ENCODE measurements at regions not wholly inside any gene's neighbourhood (a gene's known extent, or its start where the extent isn't known, plus 50 kb on each side); places are given as distances from the start of the nearest gene placed in this dataset.

- H3K27me3 ChIP-seq: peaks cover 0 to 2% of the 10 kb centered on the region in 2 donors
- intact Hi-C loops (cut with DNase I; ENCODE audit: low total_unique reads): no loop called here
- DNase-seq: no peak
- H3K4me1 ChIP-seq: no peaks in the 10 kb centered on the region
- H3K36me3 ChIP-seq: no peaks in the 10 kb centered on the region
- TF ChIP-seq CTCF (IDR thresholded peaks at IDR 0.05): no peak
- H3K27ac ChIP-seq: no peak overlapping the region
- H3K9me3 ChIP-seq: no peaks in the 10 kb centered on the region
- H3K4me3 ChIP-seq: no peak overlapping the region
These were observed 155.0 kb upstream of the HS3ST3A1 start for GRCh38 chr17:13756763-13757162.

DNA sequence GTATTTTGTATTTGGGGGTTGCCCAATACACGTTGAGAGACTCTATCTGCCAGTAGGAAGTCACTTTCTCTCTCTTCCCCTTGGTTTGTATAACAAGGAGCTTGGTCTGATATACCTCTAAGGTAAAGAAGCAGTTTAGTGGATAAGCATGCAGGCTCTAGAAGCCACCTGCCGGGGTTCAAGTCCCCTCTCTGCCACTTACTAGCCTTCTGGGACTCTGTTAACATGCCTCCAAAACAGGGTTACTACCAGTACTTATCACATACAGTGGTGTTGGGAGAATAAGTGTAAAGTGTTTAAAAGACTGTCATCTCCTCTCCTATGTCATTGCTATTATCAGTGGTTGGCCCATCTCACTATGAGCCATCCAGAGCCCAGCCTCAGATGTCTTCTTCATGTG lies 156.1 kb upstream of the HS3ST3A1 start:
- no peaks in the 10 kb centered on the region for H3K36me3 ChIP-seq

DNA sequence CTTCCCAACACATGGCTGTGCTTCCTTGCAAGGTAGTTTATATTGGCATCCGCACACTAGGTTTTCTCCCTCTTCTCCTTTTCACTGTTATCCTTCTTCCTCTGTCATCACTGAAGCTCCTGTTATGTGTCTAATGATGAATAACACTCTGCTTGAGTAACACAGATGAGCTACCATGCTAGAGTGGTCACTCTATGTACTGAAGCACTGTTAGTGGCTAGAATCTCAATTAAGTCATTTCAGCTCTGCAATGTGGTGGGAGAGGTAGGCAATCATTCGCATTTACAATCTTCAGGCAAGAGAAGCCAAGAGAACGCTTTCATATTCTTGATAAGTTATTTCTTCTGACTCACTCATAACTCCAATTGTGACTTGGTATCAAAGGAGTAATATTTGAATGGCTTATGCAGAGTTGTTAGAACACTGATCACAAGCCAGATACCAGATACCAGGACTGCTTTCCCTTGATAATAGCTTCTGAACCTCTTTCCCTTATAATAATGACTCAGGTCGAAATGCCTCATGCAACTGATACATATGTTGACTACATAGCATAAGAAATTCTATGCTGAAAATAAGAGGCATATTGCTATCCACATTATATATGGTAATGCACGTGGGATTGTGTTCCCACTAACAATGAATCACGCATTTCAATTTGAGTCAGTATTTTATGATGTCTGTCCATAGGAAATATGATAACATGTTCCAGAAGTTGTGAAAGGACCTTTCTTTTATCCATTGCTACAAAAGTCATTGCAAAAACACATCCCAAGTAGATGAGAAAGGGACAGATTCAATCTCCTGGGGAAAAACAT lies 158.0 kb upstream of the HS3ST3A1 start:
- TF ChIP-seq CTCF (IDR thresholded peaks at IDR 0.05): no peak
- intact Hi-C loops (cut with DNase I; ENCODE audit: low total_unique reads): no loop called here
- H3K27me3 ChIP-seq: no peaks in the 10 kb centered on the region

More for the DNA sequence above, 156.1 kb upstream of the HS3ST3A1 start:
- H3K9me3 ChIP-seq: no peaks in the 10 kb centered on the region
- H3K4me3 ChIP-seq: no peak overlapping the region
- no peaks in the 10 kb centered on the region for H3K4me1 ChIP-seq
- no peak for TF ChIP-seq CTCF (IDR thresholded peaks at IDR 0.05)
- no peak for DNase-seq
- H3K27ac ChIP-seq: no peak overlapping the region
- intact Hi-C loops (cut with DNase I; ENCODE audit: low total_unique reads): no loop called here
- H3K27me3 ChIP-seq: no peaks in the 10 kb centered on the region

GRCh38 chr17:13761038-13761603 lies 159.4 kb upstream of the HS3ST3A1 start:
- Histone ChIP-seq H3K9me3 (no peaks in the 10 kb centered on the region), H3K4me3 (no peak overlapping the region), H3K27ac (no peak overlapping the region), H3K27me3 (no peaks in the 10 kb centered on the region), H3K36me3 (no peaks in the 10 kb centered on the region), H3K4me1 (no peaks in the 10 kb centered on the region)
- DNase-seq: no peak
- intact Hi-C loops (cut with DNase I; ENCODE audit: low total_unique reads): no loop called here
- TF ChIP-seq CTCF (IDR thresholded peaks at IDR 0.05): no peak

More for the DNA sequence above, 158.0 kb upstream of the HS3ST3A1 start:
- no peaks in the 10 kb centered on the region for H3K4me1 ChIP-seq
- no peaks in the 10 kb centered on the region for H3K36me3 ChIP-seq
- DNase-seq: no peak
- H3K9me3 ChIP-seq: no peaks in the 10 kb centered on the region
- H3K27ac ChIP-seq: no peak overlapping the region
- no peak overlapping the region for H3K4me3 ChIP-seq

GRCh38 chr17:13765701-13766100 lies 164.0 kb upstream of the HS3ST3A1 start:
- TF ChIP-seq CTCF (IDR thresholded peaks at IDR 0.05): no peak
- no peak for DNase-seq
- H3K36me3 ChIP-seq: no peaks in the 10 kb centered on the region
- intact Hi-C loops (cut with DNase I; ENCODE audit: low total_unique reads): no loop called here
- no peaks in the 10 kb centered on the region for H3K27me3 ChIP-seq
- no peak overlapping the region for H3K4me3 ChIP-seq
- no peak overlapping the region for H3K27ac ChIP-seq
- H3K9me3 ChIP-seq: no peaks in the 10 kb centered on the region
- H3K4me1 ChIP-seq: no peaks in the 10 kb centered on the region
